Dermis microvascular lymphatic vessel endothelial cell (primary cell): ENCODE measurements at regions not wholly inside any gene's neighbourhood (a gene's known extent, or its start where the extent isn't known, plus 50 kb on each side); places are given as distances from the start of the nearest gene placed in this dataset.
"Not testable (repeated sequence)": the region's sequence is repeated elsewhere in the genome, so short reads cannot be mapped to it uniquely, and the experiment has no call there.

Experiments used
- DNase-seq, 2 donors: peaks; one replicate each; pipeline versions ENCODE4 v3.0.0 to v3.0.0-alpha.2; 2010; ENCODE audit warnings: low read depth in 2 of 2

GRCh38 chr16:64730261-64730660, 391.6 kb downstream of the CDH11 start:
- DNase-seq, result no peak

- no peak for DNase-seq
Observed at GRCh38 chr16:64724339-64724738, 397.5 kb downstream of the CDH11 start.

- DNase-seq, result no peak
Observed at GRCh38 chr16:64718486-64718885, 403.4 kb downstream of the CDH11 start.

- DNase-seq, result no peak
Observed at GRCh38 chr16:64717871-64718270, 404.0 kb downstream of the CDH11 start.

GRCh38 chr16:64715624-64716023, 406.2 kb downstream of the CDH11 start:
- no peak for DNase-seq

GRCh38 chr16:64712026-64712425, 409.8 kb downstream of the CDH11 start:
- no peak for DNase-seq

GRCh38 chr16:64711596-64711995, 410.3 kb downstream of the CDH11 start:
- no peak for DNase-seq

- DNase-seq, result no peak
Observed at GRCh38 chr16:64711026-64711425, 410.8 kb downstream of the CDH11 start.

GRCh38 chr16:64705443-64705842, 416.4 kb downstream of the CDH11 start:
- DNase-seq, result no peak

GRCh38 chr16:64704386-64704785, 417.5 kb downstream of the CDH11 start:
- DNase-seq, result no peak

- DNase-seq, result no peak
Observed at GRCh38 chr16:64702415-64702814, 419.4 kb downstream of the CDH11 start.

GRCh38 chr16:64700628-64701027, 421.2 kb downstream of the CDH11 start:
- DNase-seq, result no peak

- DNase-seq, result no peak
Observed at GRCh38 chr16:64696866-64697265, 425.0 kb downstream of the CDH11 start.

GRCh38 chr16:64695684-64696083, 426.2 kb downstream of the CDH11 start:
- DNase-seq, result no peak

- no peak for DNase-seq
Observed at GRCh38 chr16:64693946-64694345, 427.9 kb downstream of the CDH11 start.

- DNase-seq, result no peak
Observed at GRCh38 chr16:64687786-64688185, 434.1 kb downstream of the CDH11 start.

GRCh38 chr16:64687123-64687522, 434.7 kb downstream of the CDH11 start:
- DNase-seq, result no peak

GRCh38 chr16:64679976-64680690, 441.7 kb downstream of the CDH11 start:
- no peak for DNase-seq

GRCh38 chr16:64669573-64669972, 452.3 kb downstream of the CDH11 start:
- no peak for DNase-seq

- no peak for DNase-seq
Observed at GRCh38 chr16:64667334-64667877, 454.5 kb downstream of the CDH11 start.

- DNase-seq, result not testable (repeated sequence)
Observed at GRCh38 chr16:64662312-64662711, 459.6 kb downstream of the CDH11 start.

- DNase-seq, result no peak
Observed at GRCh38 chr16:64659866-64660265, 462.0 kb downstream of the CDH11 start.

GRCh38 chr16:64657316-64658011, 464.4 kb downstream of the CDH11 start:
- no peak for DNase-seq
